HEK293T (cell line): ENCODE measurements at regions not wholly inside any gene's neighbourhood (a gene's known extent, or its start where the extent isn't known, plus 50 kb on each side); places are given as distances from the start of the nearest gene placed in this dataset.

Experiments
- CTCF ChIA-PET: fragments of 350-600 bp; formaldehyde crosslinking; extraction: SDS; loops from one replicate; lab custom pipeline; 2021; ENCODE audit warnings: antibody characterized with exemption, inconsistent platforms; lab: Yijun Ruan, JAX
- POLR2A ChIA-PET: fragments of 350-600 bp; formaldehyde crosslinking; extraction: SDS; loops from one replicate; lab custom pipeline; 2020; ENCODE audit warnings: antibody characterized with exemption, inconsistent platforms; lab: Yijun Ruan, JAX
- DNase-seq: peaks from one replicate; pipeline ENCODE4 v3.0.0; 2012; ENCODE audit warnings: mixed read lengths; ENCODE audit errors: extremely low spot score
- ARNT ChIP-seq: fragments of 450-650 bp; IDR thresholded peaks from 2 replicates; pipeline ENCODE4 v1.6.1; 2017; ENCODE audit warnings: mild to moderate bottlenecking
- BHLHE40 ChIP-seq: fragments of 450-650 bp; IDR thresholded peaks from 2 replicates; pipeline ENCODE4 v1.6.1; 2016; ENCODE audit warnings: mild to moderate bottlenecking, moderate library complexity, borderline replicate concordance
- CTBP1 ChIP-seq: fragments of 450-650 bp; IDR thresholded peaks from 2 replicates; pipeline ENCODE4 v1.6.1; 2016; ENCODE audit warnings: borderline replicate concordance
- ELF4 ChIP-seq: fragments of 450-650 bp; IDR thresholded peaks from 2 replicates; pipeline ENCODE4 v1.6.1; 2017; ENCODE audit warnings: antibody characterized with exemption
- FOXA1 ChIP-seq: fragments of 450-650 bp; IDR thresholded peaks from 2 replicates; pipeline ENCODE4 v1.6.1; 2016; ENCODE audit warnings: mild to moderate bottlenecking
- FOXK2 ChIP-seq: fragments of 450-650 bp; IDR thresholded peaks from 2 replicates; pipeline ENCODE4 v1.6.1; 2016; ENCODE audit warnings: mild to moderate bottlenecking
- FOXM1 ChIP-seq: fragments of 450-650 bp; IDR thresholded peaks from 2 replicates; pipeline ENCODE4 v1.6.1; 2017; ENCODE audit warnings: mild to moderate bottlenecking, borderline replicate concordance
- HDGF ChIP-seq: fragments of 450-650 bp; IDR thresholded peaks from 2 replicates; pipeline ENCODE4 v1.6.1; 2017; ENCODE audit warnings: antibody characterized with exemption, borderline replicate concordance
- L3MBTL2 ChIP-seq: fragments of 450-650 bp; conservative IDR thresholded peaks from 2 replicates; pipeline ENCODE4 v1.6.1; 2016; ENCODE audit warnings: mild to moderate bottlenecking
- LEF1 ChIP-seq: fragments of 450-650 bp; IDR thresholded peaks from 2 replicates; pipeline ENCODE4 v1.6.1; 2017; ENCODE audit warnings: mild to moderate bottlenecking, borderline replicate concordance
- NFRKB ChIP-seq: fragments of 450-650 bp; IDR thresholded peaks from 2 replicates; pipeline ENCODE4 v1.6.1; 2016; ENCODE audit warnings: mild to moderate bottlenecking, moderate library complexity
- PKNOX1 ChIP-seq: fragments of 450-650 bp; IDR thresholded peaks from 2 replicates; pipeline ENCODE4 v1.6.1; 2016
- SP1 ChIP-seq: fragments of 450-650 bp; IDR thresholded peaks from 2 replicates; pipeline ENCODE4 v1.6.1; 2017
- SUZ12 ChIP-seq: fragments of 450-650 bp; IDR thresholded peaks from 2 replicates; pipeline ENCODE4 v1.6.1; 2016; ENCODE audit warnings: mild to moderate bottlenecking
- TARDBP ChIP-seq: fragments of 450-650 bp; IDR thresholded peaks from 2 replicates; pipeline ENCODE4 v1.6.1; 2016
- ZNF384 ChIP-seq: fragments of 450-650 bp; IDR thresholded peaks from 2 replicates; pipeline ENCODE4 v1.6.1; 2016

DNA sequence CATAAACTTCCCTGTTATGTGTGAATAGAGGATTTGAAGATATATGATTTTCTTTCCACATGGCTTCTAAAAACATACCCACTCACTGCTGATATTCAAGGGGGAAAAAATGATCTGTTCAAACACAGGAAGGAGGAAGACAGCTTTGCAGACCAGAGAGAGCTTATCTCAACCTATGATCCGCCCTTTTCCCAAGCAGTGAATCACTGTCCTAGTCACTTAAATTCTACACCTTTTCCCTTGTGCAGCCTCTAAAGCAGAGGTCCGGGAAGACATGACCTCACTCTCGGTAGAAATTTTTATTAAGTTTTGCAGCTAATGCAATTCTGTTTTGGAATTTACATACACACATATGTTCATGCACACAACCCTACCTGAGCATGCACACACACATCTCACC, 197.2 kb downstream of the DIRAS2 start:
- ChIA-PET CTCF (no interaction called here), POLR2A (no interaction called here)
- TF ChIP-seq L3MBTL2 (no peak), PKNOX1 (no peak), NFRKB (no peak), FOXM1 (no peak), SUZ12 (no peak), FOXK2 (no peak), ZNF384 (no peak), TARDBP (no peak), ARNT (no peak), LEF1 (no peak)
- DNase-seq, result no peak

DNA sequence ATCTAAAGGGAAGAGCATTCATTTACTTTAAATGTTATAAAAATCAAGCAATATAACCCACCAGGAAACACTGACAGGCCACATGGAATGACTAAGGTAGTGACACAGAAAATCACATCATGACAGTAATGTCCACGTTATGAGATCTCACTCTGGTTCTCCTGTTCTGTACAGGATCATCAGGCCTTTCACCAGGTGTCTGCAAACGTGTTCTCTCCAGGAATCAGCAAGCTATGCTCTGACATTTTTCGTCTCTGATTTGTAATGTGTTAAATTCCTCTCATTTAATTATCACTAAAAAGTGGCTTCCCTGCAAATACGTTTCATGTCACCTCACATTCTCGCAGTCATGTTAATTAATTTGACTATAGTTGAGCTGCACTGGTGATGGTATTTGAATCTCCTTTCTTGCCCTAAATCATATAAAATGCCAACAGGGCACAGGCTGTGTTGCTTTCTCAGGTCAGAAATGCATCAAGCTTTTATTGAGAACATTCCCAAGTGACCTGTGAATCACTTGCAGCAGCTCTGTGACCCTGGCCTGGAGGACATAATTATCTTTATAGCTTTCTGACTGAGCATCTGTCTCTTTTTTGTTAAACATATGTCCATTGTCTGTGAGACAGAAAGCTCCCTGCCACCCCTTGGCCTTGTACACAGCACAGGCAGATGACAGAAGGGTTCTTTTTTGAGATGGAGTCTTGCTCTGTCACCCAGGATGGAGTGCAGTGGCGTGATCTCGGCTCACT, 196.2 kb downstream of the DIRAS2 start:
- ChIA-PET POLR2A (no interaction called here), CTCF (no interaction called here)
- TF ChIP-seq SP1, result no peak
- TF ChIP-seq ZNF384, result no peak
- TF ChIP-seq SUZ12, result no peak
- no peak for TF ChIP-seq BHLHE40
- no peak for TF ChIP-seq FOXA1
- no peak for TF ChIP-seq L3MBTL2
- TF ChIP-seq TARDBP, result no peak
- no peak for TF ChIP-seq NFRKB
- no peak for TF ChIP-seq CTBP1
- no peak for TF ChIP-seq PKNOX1
- no peak for TF ChIP-seq ARNT
- no peak for TF ChIP-seq ELF4
- no peak for TF ChIP-seq HDGF
- no peak for TF ChIP-seq LEF1
- no peak for TF ChIP-seq FOXM1
- TF ChIP-seq FOXK2, result no peak
- no peak for DNase-seq

GRCh38 chr9:90447773-90448172, 194.9 kb downstream of the DIRAS2 start:
- DNase-seq, result no peak
- POLR2A ChIA-PET, result no interaction called here
- no peak for TF ChIP-seq HDGF
- TF ChIP-seq LEF1, result no peak
- TF ChIP-seq FOXM1, result no peak
- no peak for TF ChIP-seq FOXK2
- no peak for TF ChIP-seq CTBP1
- TF ChIP-seq ARNT, result no peak
- no peak for TF ChIP-seq BHLHE40
- no peak for TF ChIP-seq NFRKB
- TF ChIP-seq ZNF384, result no peak
- CTCF ChIA-PET, result interaction anchor here (0.6 kb wide), 1 partner anchor 1119 kb away, joined by 4 read pairs; no protein-coding TSS in a partner anchor

DNA sequence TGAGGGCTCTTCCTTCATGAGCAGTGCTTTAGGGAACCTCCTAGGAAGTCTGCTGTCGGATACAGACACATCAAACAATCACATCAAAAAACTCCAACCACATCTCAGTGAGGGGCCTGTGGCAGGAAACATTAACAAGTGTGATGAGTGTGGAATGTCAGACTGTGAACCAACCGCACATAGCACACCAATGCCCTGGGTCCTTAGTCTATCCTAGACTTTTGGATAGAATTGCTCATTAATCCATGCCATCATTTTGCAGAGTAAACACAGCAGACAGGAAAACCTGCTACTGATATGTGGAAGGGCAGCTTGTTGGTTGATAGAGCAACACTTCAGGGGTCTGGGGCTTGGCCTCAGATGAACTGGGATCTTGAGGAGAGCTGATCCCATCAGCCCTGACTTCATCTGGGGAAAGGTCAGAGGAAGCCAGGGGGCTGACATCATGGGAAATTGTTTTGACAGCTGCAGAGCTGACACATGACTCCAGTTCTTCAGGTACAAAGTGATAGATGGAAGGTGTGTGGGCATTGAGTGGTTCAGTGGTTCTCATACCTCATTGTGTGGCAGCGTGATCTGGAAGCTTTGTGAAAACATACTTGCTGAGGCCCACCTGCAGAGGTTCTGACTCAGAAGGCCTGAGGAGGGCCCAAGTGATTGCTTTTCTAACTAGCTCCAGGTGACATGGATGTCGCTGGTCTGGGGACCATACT, 193.3 kb downstream of the DIRAS2 start:
- no peak for DNase-seq
- ChIA-PET POLR2A (no interaction called here), CTCF (no interaction called here)
- TF ChIP-seq HDGF, result no peak
- TF ChIP-seq CTBP1, result no peak
- TF ChIP-seq FOXK2, result no peak
- TF ChIP-seq BHLHE40, result no peak
- no peak for TF ChIP-seq PKNOX1
- no peak for TF ChIP-seq SP1
- no peak for TF ChIP-seq ZNF384
- no peak for TF ChIP-seq LEF1
- no peak for TF ChIP-seq L3MBTL2
- TF ChIP-seq NFRKB, result no peak
- TF ChIP-seq FOXA1, result no peak

- POLR2A ChIA-PET, result no interaction called here
- DNase-seq, result no peak
- CTCF ChIA-PET, result no interaction called here
- TF ChIP-seq CTBP1 (no peak), FOXM1 (no peak), BHLHE40 (no peak), FOXK2 (no peak), HDGF (no peak), ARNT (no peak), ZNF384 (no peak), LEF1 (no peak), PKNOX1 (no peak), TARDBP (no peak), SP1 (no peak), SUZ12 (no peak)
Observed at GRCh38 chr9:90451804-90452203, 190.8 kb downstream of the DIRAS2 start.
